Embryonic facial prominence (tissue), 1 donor: ENCODE measurements at regions not wholly inside any gene's neighbourhood (a gene's known extent, or its start where the extent isn't known, plus 50 kb on each side); places are given as distances from the start of the nearest gene placed in this dataset.

Experiments
- DNase-seq: peaks from one replicate; pipeline ENCODE4 v3.0.0-alpha.2; 2016; ENCODE audit errors: extremely low spot score

- DNase-seq: no peak
Measured at GRCh38 chr1:47701741-47702515, 264.1 kb downstream of the FOXD2 start.

- DNase-seq: no peak
Measured at GRCh38 chr1:47703156-47703825, 265.4 kb downstream of the FOXD2 start.

- DNase-seq: no peak
Measured at GRCh38 chr1:47703981-47704596, 266.2 kb downstream of the FOXD2 start.

GRCh38 chr1:47705517-47706130 lies 267.8 kb downstream of the FOXD2 start:
- no peak for DNase-seq

GRCh38 chr1:47707503-47707902 lies 269.7 kb downstream of the FOXD2 start:
- no peak for DNase-seq

GRCh38 chr1:47708019-47708535 lies 270.2 kb downstream of the FOXD2 start:
- no peak for DNase-seq

- no peak for DNase-seq
Measured at GRCh38 chr1:47708658-47709018, 270.8 kb downstream of the FOXD2 start.

GRCh38 chr1:47709019-47709871 lies 271.4 kb downstream of the FOXD2 start:
- DNase-seq: peak; percentile 37

GRCh38 chr1:47709872-47710231 lies 272.0 kb downstream of the FOXD2 start:
- DNase-seq: no peak

GRCh38 chr1:47710329-47711071 lies 272.7 kb downstream of the FOXD2 start:
- DNase-seq: no peak
